H9 (cell line): ENCODE measurements at regions not wholly inside any gene's neighbourhood (a gene's known extent, or its start where the extent isn't known, plus 50 kb on each side); places are given as distances from the start of the nearest gene placed in this dataset.

ENCODE experiments used
- DNase-seq: peaks from one replicate; pipeline ENCODE4 v3.0.0-alpha.2; 2017
- H2AFZ ChIP-seq: one replicate; pipeline ENCODE4 v1.6.1; 2013; ENCODE audit warnings: mild to moderate bottlenecking, low read length, control low read depth, moderate library complexity
- H2AK5ac ChIP-seq: 2 replicates; pipeline ENCODE4 v1.6.1; 2013; ENCODE audit warnings: low read length, control low read depth, mixed read lengths; ENCODE audit not compliant: insufficient read length
- H2BK120ac ChIP-seq: one replicate; pipeline ENCODE4 v1.6.1; 2013; ENCODE audit warnings: low read depth, mild to moderate bottlenecking, low read length, control low read depth, inconsistent platforms; ENCODE audit not compliant: poor library complexity, severe bottlenecking
- H2BK12ac ChIP-seq: 2 replicates; pipeline ENCODE4 v1.6.1; 2013; ENCODE audit warnings: low read length, control low read depth, mixed read lengths, low read depth; ENCODE audit not compliant: insufficient read length
- H2BK15ac ChIP-seq: 2 replicates; pipeline ENCODE4 v1.6.1; 2013; ENCODE audit warnings: low read depth, low read length, control low read depth
- H2BK20ac ChIP-seq: one replicate; pipeline ENCODE4 v1.6.1; 2013; ENCODE audit warnings: low read depth, mild to moderate bottlenecking, low read length, control low read depth, inconsistent platforms; ENCODE audit not compliant: poor library complexity, severe bottlenecking
- H2BK5ac ChIP-seq: 2 replicates; pipeline ENCODE4 v1.6.1; 2013; ENCODE audit warnings: low read length, control low read depth, mixed read lengths; ENCODE audit not compliant: insufficient read length
- H3K14ac ChIP-seq: 2 replicates; pipeline ENCODE4 v1.6.1; 2013; ENCODE audit warnings: low read length, control low read depth; ENCODE audit not compliant: insufficient read depth
- H3K18ac ChIP-seq: 2 replicates; pipeline ENCODE4 v1.6.1; 2013; ENCODE audit warnings: low read depth, mild to moderate bottlenecking, mixed read lengths, low read length, control low read depth; ENCODE audit not compliant: insufficient read length
- H3K23ac ChIP-seq: 2 replicates; pipeline ENCODE4 v1.6.1; 2013; ENCODE audit warnings: low read length, control low read depth, mixed read lengths, low read depth; ENCODE audit not compliant: insufficient read length
- H3K23me2 ChIP-seq: 2 replicates; pipeline ENCODE4 v1.6.1; 2013; ENCODE audit warnings: low read depth, mild to moderate bottlenecking, mixed read lengths, low read length, control low read depth; ENCODE audit not compliant: insufficient read length, poor library complexity, severe bottlenecking
- H3K27ac ChIP-seq: 2 replicates; pipeline ENCODE4 v1.5.1; 2013; ENCODE audit warnings: low read length, control low read depth, mixed read lengths, low read depth; ENCODE audit not compliant: insufficient read length
- H3K27me3 ChIP-seq: 2 replicates; pipeline ENCODE4 v1.6.1; 2013; ENCODE audit warnings: low read length, control low read depth, inconsistent platforms; ENCODE audit not compliant: insufficient read depth
- H3K4ac ChIP-seq: 2 replicates; pipeline ENCODE4 v1.6.1; 2013; ENCODE audit warnings: low read depth, mild to moderate bottlenecking, control low read depth, inconsistent platforms, low read length, moderate library complexity
- H3K4me1 ChIP-seq: 2 replicates; pipeline ENCODE4 v1.6.1; 2013; ENCODE audit warnings: low read length, control low read depth, inconsistent platforms; ENCODE audit not compliant: insufficient read depth
- H3K4me2 ChIP-seq: 2 replicates; pipeline ENCODE4 v1.6.1; 2013; ENCODE audit warnings: low read length, control low read depth, mixed read lengths; ENCODE audit not compliant: insufficient read length, insufficient read depth
- H3K56ac ChIP-seq: 2 replicates; pipeline ENCODE4 v1.6.1; 2013; ENCODE audit warnings: low read depth, mild to moderate bottlenecking, mixed read lengths, low read length, control low read depth; ENCODE audit not compliant: insufficient read length
- H3K79me1 ChIP-seq: 2 replicates; pipeline ENCODE4 v1.6.1; 2013; ENCODE audit warnings: low read depth, mild to moderate bottlenecking, moderate library complexity, low read length, control low read depth, inconsistent platforms; ENCODE audit not compliant: insufficient read depth, poor library complexity, severe bottlenecking
- H3K79me2 ChIP-seq: 2 replicates; pipeline ENCODE4 v1.6.1; 2013; ENCODE audit warnings: low read length, control low read depth, inconsistent platforms; ENCODE audit not compliant: insufficient read depth
- H3K9ac ChIP-seq: 2 replicates; pipeline ENCODE4 v1.6.1; 2013; ENCODE audit warnings: low read length, control low read depth, mixed read lengths; ENCODE audit not compliant: insufficient read length; ENCODE audit errors: extremely low read depth
- H3K9me3 ChIP-seq: one replicate; pipeline ENCODE4 v1.6.1; 2013; ENCODE audit warnings: low read depth, low read length, inconsistent platforms; ENCODE audit not compliant: control insufficient read depth
- H3T11ph ChIP-seq: one replicate; pipeline ENCODE4 v1.6.1; 2013; ENCODE audit warnings: mild to moderate bottlenecking, low read length, control low read depth, inconsistent platforms
- H4K20me1 ChIP-seq: one replicate; pipeline ENCODE4 v1.6.1; 2013; ENCODE audit not compliant: control insufficient read depth, insufficient read length, insufficient read depth
- H4K5ac ChIP-seq: 2 replicates; pipeline ENCODE4 v1.6.1; 2013; ENCODE audit warnings: low read depth, mild to moderate bottlenecking, mixed read lengths, low read length, control low read depth; ENCODE audit not compliant: insufficient read length
- H4K8ac ChIP-seq: replicated peaks from 2 replicates; pipeline ENCODE4 v1.6.1; 2013; ENCODE audit warnings: low read length, control low read depth, mixed read lengths, low read depth; ENCODE audit not compliant: insufficient read length
- H4K91ac ChIP-seq: 2 replicates; pipeline ENCODE4 v1.6.1; 2013; ENCODE audit warnings: low read depth, mild to moderate bottlenecking, moderate library complexity, mixed read lengths, low read length, control low read depth; ENCODE audit not compliant: insufficient read length
- H3K27ac Mint-ChIP-seq, 3 experiments: 2 replicates in 2 of 3; 3 replicates in 1 of 3; pipeline ENCODE4 v1.8.0; 2020 to 2021; ENCODE audit warnings: mixed read lengths in 3 of 3, mild to moderate bottlenecking in 1 of 3, moderate library complexity in 1 of 3
- H3K27me3 Mint-ChIP-seq: 2 replicates; pipeline ENCODE4 v1.8.0; 2021; ENCODE audit warnings: low read depth, mild to moderate bottlenecking, moderate library complexity, mixed read lengths
- H3K36me3 Mint-ChIP-seq, 3 experiments: 2 replicates in 2 of 3; 3 replicates in 1 of 3; pipeline ENCODE4 v1.8.0; 2020 to 2021; ENCODE audit warnings: low read depth in 3 of 3, mixed read lengths in 3 of 3; ENCODE audit not compliant: insufficient read depth in 1 of 3
- H3K4me1 Mint-ChIP-seq, 2 experiments: 2 replicates each; pipeline ENCODE4 v1.8.0; 2020; ENCODE audit warnings: mixed read lengths in 2 of 2
- H3K4me3 Mint-ChIP-seq, 2 experiments: 2 replicates in 1 of 2; 3 replicates in 1 of 2; pipeline ENCODE4 v1.8.0; 2020 to 2021; ENCODE audit warnings: mild to moderate bottlenecking in 2 of 2, mixed read lengths in 2 of 2, moderate library complexity in 1 of 2
- H3K9me3 Mint-ChIP-seq, 2 experiments: 2 replicates in 1 of 2; 3 replicates in 1 of 2; pipeline ENCODE4 v1.8.0; 2020; ENCODE audit warnings: mild to moderate bottlenecking in 2 of 2, mixed read lengths in 2 of 2, moderate library complexity in 1 of 2
- CTCF ChIP-seq: fragments of 200-600 bp; sonication (generic); conservative IDR thresholded peaks from 3 replicates; pipeline ENCODE4 v1.8.0; 2021; ENCODE audit warnings: antibody characterized with exemption, mild to moderate bottlenecking
- WGBS: extraction: QIAGEN DNeasy Blood & Tissue Kit; methylation state at CpG from one replicate; pipeline ENCODE4 v1.1.7; 2013; ENCODE audit warnings: missing lambda C conversion rate, low lambda C conversion rate, mixed read lengths; ENCODE audit not compliant: insufficient read length; ENCODE audit errors: extremely low coverage; 5-methylcytosine and 5-hydroxymethylcytosine counted together

- no peak for TF ChIP-seq CTCF
- no peaks in the 10 kb centered on the region for H3K4me1 ChIP-seq
- no peak overlapping the region for H2AFZ ChIP-seq
- no peak overlapping the region for H2BK20ac ChIP-seq
- no peak overlapping the region for H4K8ac ChIP-seq
- no peaks in the 10 kb centered on the region for H4K20me1 ChIP-seq
- H4K91ac ChIP-seq: no peak overlapping the region
- no peak overlapping the region for H3K14ac ChIP-seq
- H3K23ac ChIP-seq: no peak overlapping the region
- no peak overlapping the region for H2BK120ac ChIP-seq
- no peaks in the 10 kb centered on the region for H3K27me3 Mint-ChIP-seq
- no peak overlapping the region for H3K4me3 Mint-ChIP-seq
- H3K4ac ChIP-seq: no peak overlapping the region
- H3K27ac Mint-ChIP-seq: no peak overlapping the region
- H3K18ac ChIP-seq: no peak overlapping the region
- H2BK12ac ChIP-seq: no peak overlapping the region
- H3K9me3 Mint-ChIP-seq: no peaks in the 10 kb centered on the region
- no peak overlapping the region for H3K9ac ChIP-seq
- no peaks in the 10 kb centered on the region for H3K4me1 Mint-ChIP-seq
- no peaks in the 10 kb centered on the region for H3K36me3 Mint-ChIP-seq
- H3T11ph ChIP-seq: no peak overlapping the region
- DNase-seq: no peak
- no peak overlapping the region for H3K56ac ChIP-seq
- H3K9me3 ChIP-seq: no peaks in the 10 kb centered on the region
- no peak overlapping the region for H2BK15ac ChIP-seq
- no peak overlapping the region for H4K5ac ChIP-seq
- no peak overlapping the region for H3K27ac ChIP-seq
- no CpG with 5 or more reads among the region's 1 CpG for WGBS
- H2AK5ac ChIP-seq: no peak overlapping the region
- no peaks in the 10 kb centered on the region for H3K27me3 ChIP-seq
- no peak overlapping the region for H3K4me2 ChIP-seq
- H3K23me2 ChIP-seq: no peaks in the 10 kb centered on the region
- no peaks in the 10 kb centered on the region for H3K79me1 ChIP-seq
- H3K79me2 ChIP-seq: no peaks in the 10 kb centered on the region
- H2BK5ac ChIP-seq: no peak overlapping the region
Observed at GRCh38 chr7:118843456-118843855, 619.0 kb downstream of the ANKRD7 start.
